NB4 (cell line): ENCODE measurements at regions not wholly inside any gene's neighbourhood (a gene's known extent, or its start where the extent isn't known, plus 50 kb on each side); places are given as distances from the start of the nearest gene placed in this dataset.

Source experiments
- DNase-seq: peaks from one replicate; pipeline ENCODE4 v3.0.0; 2010; ENCODE audit warnings: low read depth
- H3K4me3 ChIP-seq: one replicate; pipeline ENCODE4 v1.5.1; 2011; ENCODE audit warnings: mild to moderate bottlenecking, low read depth, low read length, moderate library complexity
- CTCF ChIP-seq: IDR thresholded peaks from one replicate; pipeline ENCODE4 v1.5.1; 2012; ENCODE audit warnings: low read depth, low read length
- MYC ChIP-seq: IDR thresholded peaks from 2 replicates; pipeline ENCODE4 v1.6.1; 2011; ENCODE audit warnings: low read depth, low read length
- POLR2A ChIP-seq: IDR thresholded peaks from 2 replicates; pipeline ENCODE4 v1.6.1; 2011; ENCODE audit warnings: mild to moderate bottlenecking; ENCODE audit not compliant: insufficient read length; ENCODE audit errors: extremely low read depth
- TF ChIP-seq, protein P1 (sequence below): IDR thresholded peaks from 2 replicates; pipeline ENCODE4 v1.6.1; 2011; ENCODE audit warnings: low read depth, low read length

GRCh38 chr2:104045071-104045470 lies 808.8 kb upstream of the POU3F3 start:
- TF ChIP-seq MYC = no peak
- TF ChIP-seq CTCF = no peak
- TF ChIP-seq POLR2A = no peak
- TF ChIP-seq, protein P1, sequence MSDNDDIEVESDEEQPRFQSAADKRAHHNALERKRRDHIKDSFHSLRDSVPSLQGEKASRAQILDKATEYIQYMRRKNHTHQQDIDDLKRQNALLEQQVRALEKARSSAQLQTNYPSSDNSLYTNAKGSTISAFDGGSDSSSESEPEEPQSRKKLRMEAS = no peak
- H3K4me3 ChIP-seq = no peak overlapping the region
- no peak for DNase-seq

- no peak for TF ChIP-seq POLR2A
- no peak for TF ChIP-seq CTCF
- TF ChIP-seq MYC = no peak
- no peak overlapping the region for H3K4me3 ChIP-seq
- DNase-seq = no peak
Observed at GRCh38 chr2:104046466-104046865, 807.4 kb upstream of the POU3F3 start.

DNA sequence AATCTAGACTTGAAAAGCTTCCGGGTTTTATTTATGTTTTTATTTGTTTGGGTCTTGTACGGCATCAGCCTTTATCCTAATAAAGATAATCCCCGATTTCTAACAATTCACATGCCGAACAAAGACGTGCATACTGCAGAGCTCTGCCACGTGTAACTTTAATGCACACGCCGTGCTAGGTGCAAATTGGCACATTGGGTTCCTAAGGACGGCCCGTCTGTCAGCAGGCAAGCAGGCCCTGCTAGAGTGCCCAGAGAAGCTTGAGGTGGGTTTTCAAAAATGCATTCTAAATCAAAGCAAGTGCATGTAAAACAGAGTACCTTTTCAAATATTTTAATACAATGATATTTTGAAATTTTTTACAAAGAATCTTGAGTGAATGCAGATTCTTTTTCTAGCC lies 806.4 kb upstream of the POU3F3 start:
- no peak for DNase-seq
- H3K4me3 ChIP-seq = no peak overlapping the region
- TF ChIP-seq POLR2A (no peak), MYC (no peak)
- TF ChIP-seq, protein P1 = no peak

GRCh38 chr2:104049438-104049837 lies 804.5 kb upstream of the POU3F3 start:
- no peak for DNase-seq
- no peak for TF ChIP-seq MYC
- no peak overlapping the region for H3K4me3 ChIP-seq

DNA sequence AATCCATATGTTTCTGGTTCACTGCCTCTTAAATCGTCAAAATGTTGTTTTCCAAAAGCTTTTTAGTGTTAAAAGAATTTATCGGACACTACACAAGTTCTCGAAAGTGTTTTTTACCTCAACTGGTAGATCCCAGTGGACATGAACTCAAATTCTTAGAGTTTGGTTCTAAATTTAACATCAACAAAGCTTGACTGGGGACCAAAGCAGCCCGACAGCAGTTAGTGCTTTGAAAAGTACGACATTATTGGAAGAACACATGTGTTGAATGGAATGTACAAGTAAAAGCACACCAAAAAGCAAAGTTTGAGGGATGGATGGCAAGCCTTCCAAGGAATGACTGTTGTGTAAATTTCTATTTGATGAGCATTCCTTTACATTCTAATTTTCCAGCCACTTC lies 803.9 kb upstream of the POU3F3 start:
- DNase-seq = no peak
- no peak for TF ChIP-seq POLR2A
- no peak for TF ChIP-seq CTCF
- TF ChIP-seq, protein P1 = no peak
- no peak for TF ChIP-seq MYC
- no peak overlapping the region for H3K4me3 ChIP-seq

DNA sequence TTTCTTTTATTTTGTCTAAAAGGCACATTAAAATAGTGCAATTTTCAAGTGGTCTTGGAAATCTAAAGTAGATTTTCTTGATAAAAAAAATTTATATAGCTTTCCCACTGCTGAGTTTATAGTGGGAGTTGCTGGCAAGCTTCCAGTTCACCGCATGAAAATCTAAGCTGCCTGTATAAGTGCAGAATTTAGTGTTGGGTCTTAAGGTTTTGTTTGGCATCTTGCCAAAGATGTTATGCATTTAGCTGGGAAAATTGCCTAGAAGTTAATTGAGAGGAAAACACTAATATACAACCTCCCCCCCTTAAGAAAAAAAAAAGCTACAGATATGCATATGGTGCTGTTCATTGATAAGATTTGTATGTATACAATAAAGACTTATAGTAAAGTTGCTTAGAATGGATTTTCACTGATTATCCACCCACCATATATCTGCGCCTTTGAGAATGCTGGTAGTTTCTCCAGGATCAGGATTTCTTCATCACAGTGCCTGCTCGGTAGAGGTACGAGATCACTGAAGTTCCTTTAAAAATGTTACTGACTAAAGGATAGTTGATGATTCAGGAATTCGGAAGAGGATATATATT lies 803.2 kb upstream of the POU3F3 start:
- H3K4me3 ChIP-seq = no peak overlapping the region
- no peak for DNase-seq
- TF ChIP-seq, protein P1 = no peak
- no peak for TF ChIP-seq POLR2A
- TF ChIP-seq CTCF = no peak
- no peak for TF ChIP-seq MYC

DNA sequence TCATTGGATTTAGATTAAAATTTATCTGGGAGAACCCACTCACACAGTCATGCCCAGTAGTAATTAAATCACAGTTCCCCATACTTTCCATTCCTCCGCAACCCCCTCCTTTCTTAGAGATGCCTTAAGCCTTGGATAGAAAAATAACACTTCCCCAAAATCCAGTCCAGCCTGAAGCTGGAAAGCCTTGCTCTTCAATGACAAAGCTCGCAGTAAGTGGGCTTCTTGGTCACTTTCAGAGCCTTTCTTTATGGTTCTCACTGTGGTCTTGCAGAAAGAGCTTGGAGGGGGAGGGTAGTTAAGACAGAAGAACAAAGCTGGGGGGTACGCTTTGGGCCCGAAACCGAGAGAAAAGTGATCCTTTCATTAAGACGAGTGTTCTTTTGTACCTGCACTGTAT lies 802.1 kb upstream of the POU3F3 start:
- no peak for DNase-seq
- H3K4me3 ChIP-seq = no peak overlapping the region
- TF ChIP-seq CTCF (no peak), POLR2A (no peak), MYC (no peak)
